K562 (cell line): ENCODE measurements at regions not wholly inside any gene's neighbourhood (a gene's known extent, or its start where the extent isn't known, plus 50 kb on each side); places are given as distances from the start of the nearest gene placed in this dataset.

ENCODE experiments used
- CEBPB ChIP-seq: fragments of 450-650 bp; IDR thresholded peaks from 2 replicates; pipeline ENCODE4 v1.6.1; 2016; ENCODE audit warnings: missing genetic modification characterization, missing compliant biosample characterization
- CHAMP1 ChIP-seq: fragments of 450-650 bp; IDR thresholded peaks from 2 replicates; pipeline ENCODE4 v1.6.1; 2016; ENCODE audit warnings: mild to moderate bottlenecking
- HNRNPLL ChIP-seq: fragments of 200-400 bp; formaldehyde crosslinking; IDR thresholded peaks from 2 replicates; pipeline ENCODE4 v1.6.1; 2017; ENCODE audit warnings: low read length, low read depth, mild to moderate bottlenecking; ENCODE audit not compliant: poor library complexity, severe bottlenecking
- MTA3 ChIP-seq: fragments of 450-650 bp; formaldehyde crosslinking; IDR thresholded peaks from 2 replicates; pipeline ENCODE4 v1.6.1; 2017; ENCODE audit warnings: mild to moderate bottlenecking, borderline replicate concordance
- PRMT5 ChIP-seq: sonication (generic); formaldehyde crosslinking; IDR thresholded peaks from 2 replicates; pipeline ENCODE4 v1.5.0; 2020; ENCODE audit warnings: missing genetic modification reagents
- ZNF318 ChIP-seq, 2 experiments: fragments of 450-650 bp; IDR thresholded peaks; 2 replicates each; pipeline ENCODE4 v1.6.1; 2016; ENCODE audit warnings: mild to moderate bottlenecking in 2 of 2, borderline replicate concordance in 1 of 2, low read depth in 1 of 2, moderate library complexity in 1 of 2
- ZNF639 ChIP-seq, 2 experiments: fragments of 200-800 bp in 1 of 2; sonication (Bioruptor generic) in 1 of 2; sonication (generic) in 1 of 2; formaldehyde crosslinking in 1 of 2; IDR thresholded peaks in 1 of 2; conservative IDR thresholded peaks in 1 of 2; 2 replicates each; pipeline versions ENCODE4 v1.5.0 to v1.6.1; 2016 to 2020; ENCODE audit warnings: missing compliant biosample characterization in 1 of 2, missing genetic modification characterization in 1 of 2, missing genetic modification reagents in 1 of 2

GRCh38 chrX:116339407-116339806, 97.0 kb upstream of the SLC6A14 start (continued):
- no peak for TF ChIP-seq CHAMP1
- no peak for TF ChIP-seq ZNF639 (CRISPR knock-in tag; conservative IDR thresholded peaks at IDR 0.05 in 1 of 2, IDR thresholded peaks at IDR 0.05 in 1 of 2)
- TF ChIP-seq CEBPB = no peak
- TF ChIP-seq PRMT5 (CRISPR knock-in tag) = no peak
- no peak for TF ChIP-seq MTA3
- no peak for TF ChIP-seq ZNF318 (IDR thresholded peaks at IDR 0.05; ENCODE audit: borderline replicate concordance in 1 of 2, low read depth in 1 of 2)
- TF ChIP-seq HNRNPLL = no peak
- TF ChIP-seq, all 486 proteins: peak for 0
